Endothelial cell of umbilical vein (primary cell): ENCODE measurements at regions not wholly inside any gene's neighbourhood (a gene's known extent, or its start where the extent isn't known, plus 50 kb on each side); places are given as distances from the start of the nearest gene placed in this dataset.

ENCODE experiments used
- CTCF ChIP-seq, 2 donors: IDR thresholded peaks; 1 replicate in 1 of 2; 2 replicates in 1 of 2; pipeline ENCODE4 v1.5.1; 2011; ENCODE audit warnings: low read length in 2 of 2, mild to moderate bottlenecking in 2 of 2, moderate library complexity in 2 of 2, control low read depth in 1 of 2, inconsistent platforms in 1 of 2, low read depth in 1 of 2; ENCODE audit not compliant: insufficient read depth in 1 of 2; ENCODE audit errors: extremely low read depth in 1 of 2
- POLR2A ChIP-seq: IDR thresholded peaks from 2 replicates; pipeline ENCODE4 v1.6.1; 2012; ENCODE audit warnings: low read depth, mild to moderate bottlenecking, control low read depth, low read length

GRCh38 chr1:121566346-121566745, 381.6 kb downstream of the SRGAP2C start:
- TF ChIP-seq CTCF (IDR thresholded peaks at IDR 0.05; ENCODE audit: extremely low read depth in 1 of 2, insufficient read depth in 1 of 2, low read depth in 1 of 2, low read length in 2 of 2) (no peak), POLR2A (no peak)
